ENCODE measurements at regions not wholly inside any gene's neighbourhood (a gene's known extent, or its start where the extent isn't known, plus 50 kb on each side); places are given as distances from the start of the nearest gene placed in this dataset.
"Not testable (repeated sequence)": the region's sequence is repeated elsewhere in the genome, so short reads cannot be mapped to it uniquely, and the experiment has no call there.

DNA sequence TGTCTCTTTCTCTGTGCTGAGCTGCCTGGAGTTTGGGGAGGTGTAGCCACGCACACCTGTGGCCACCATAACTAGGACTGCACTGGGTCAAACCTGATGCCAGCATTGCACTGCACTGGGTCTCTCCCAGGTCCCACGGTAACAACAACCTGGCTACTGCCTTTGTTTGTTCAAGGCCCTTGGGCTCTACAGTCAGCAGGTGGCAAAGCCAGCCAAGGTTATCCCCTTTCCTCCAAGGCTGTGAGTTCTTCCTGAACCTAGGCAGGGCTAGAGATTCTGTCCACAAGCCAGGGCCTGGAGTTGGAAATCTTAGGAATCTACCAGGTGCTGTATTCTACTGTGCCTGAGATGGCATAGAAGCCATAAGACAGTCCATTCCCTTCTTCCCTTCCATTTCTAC, 126.7 kb upstream of the MAGEE2 start:
- no peaks in the 10 kb centered on the region for H3K9me3 ChIP-seq
- no peak overlapping the region for H3K27ac ChIP-seq
- no peak for TF ChIP-seq CTCF (IDR thresholded peaks at IDR 0.05)
- no peak for TF ChIP-seq POLR2A (IDR thresholded peaks at IDR 0.05)
- no peak for DNase-seq
- no peaks in the 10 kb centered on the region for H3K36me3 ChIP-seq
- intact Hi-C loops (cut with DNase I; ENCODE audit: low total_unique reads) = no loop called here
- H3K27me3 ChIP-seq = no peaks in the 10 kb centered on the region
- H3K4me3 ChIP-seq = no peak overlapping the region
- no peaks in the 10 kb centered on the region for H3K4me1 ChIP-seq

- H3K27ac ChIP-seq = no peak overlapping the region
- no peaks in the 10 kb centered on the region for H3K4me1 ChIP-seq
- H3K27me3 ChIP-seq = no peaks in the 10 kb centered on the region
- no peak for DNase-seq
- no peaks in the 10 kb centered on the region for H3K36me3 ChIP-seq
- intact Hi-C loops (cut with DNase I; ENCODE audit: low total_unique reads) = no loop called here
- no peaks in the 10 kb centered on the region for H3K9me3 ChIP-seq
- no peak overlapping the region for H3K4me3 ChIP-seq
- TF ChIP-seq POLR2A (IDR thresholded peaks at IDR 0.05) (no peak), CTCF (IDR thresholded peaks at IDR 0.05) (no peak)
Observed at GRCh38 chrX:75957107-75957610, 172.1 kb upstream of the MAGEE2 start.

DNA sequence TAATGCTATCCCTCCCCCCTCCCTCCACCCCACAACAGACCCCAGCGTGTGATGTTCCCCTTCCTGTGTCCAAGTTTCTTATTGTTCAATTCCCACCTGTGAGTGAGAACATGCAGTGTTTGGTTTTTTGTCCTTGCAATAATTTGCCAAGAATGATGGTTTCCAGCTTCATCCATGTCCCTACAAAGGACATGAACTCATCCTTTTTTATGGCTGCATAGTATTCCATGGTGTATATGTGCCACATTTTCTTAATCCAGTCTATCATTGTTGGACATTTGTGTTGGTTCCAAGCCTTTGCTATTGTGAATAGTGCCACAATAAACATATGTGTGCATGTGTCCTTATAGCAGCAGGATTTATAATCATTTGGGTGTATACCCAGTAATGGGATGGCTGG, 176.3 kb upstream of the MAGEE2 start:
- H3K27ac ChIP-seq; H3K4me1 ChIP-seq; H3K27me3 ChIP-seq; H3K9me3 ChIP-seq; H3K36me3 ChIP-seq; intact Hi-C loops (cut with DNase I; ENCODE audit: low total_unique reads); DNase-seq; H3K4me3 ChIP-seq: not testable (repeated sequence)

DNA sequence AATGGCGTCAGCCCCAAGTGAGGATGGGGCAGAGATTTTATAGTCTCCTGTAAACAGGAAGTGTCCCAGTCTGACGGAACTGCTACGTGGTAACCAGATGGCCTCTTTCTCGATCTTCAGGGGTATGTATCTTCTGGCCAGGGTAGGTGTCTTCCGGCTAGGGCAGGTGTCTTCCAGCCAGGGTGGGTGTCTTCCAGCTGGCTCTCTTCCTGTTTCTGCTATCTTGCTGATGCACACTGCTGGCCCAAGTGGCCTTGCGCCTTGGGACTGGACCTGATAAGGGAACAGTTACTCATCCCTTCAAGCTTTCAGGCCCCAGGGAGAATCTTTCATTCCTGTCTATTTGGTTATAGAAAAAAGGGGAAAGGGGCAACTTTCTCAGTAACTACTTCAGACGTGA, 178.7 kb upstream of the MAGEE2 start:
- H3K27ac ChIP-seq = no peak overlapping the region
- TF ChIP-seq CTCF (IDR thresholded peaks at IDR 0.05) (no peak), POLR2A (IDR thresholded peaks at IDR 0.05) (no peak)
- no peaks in the 10 kb centered on the region for H3K4me1 ChIP-seq
- no peak overlapping the region for H3K4me3 ChIP-seq
- no peaks in the 10 kb centered on the region for H3K9me3 ChIP-seq
- DNase-seq = no peak
- no peaks in the 10 kb centered on the region for H3K36me3 ChIP-seq
- no peaks in the 10 kb centered on the region for H3K27me3 ChIP-seq
- intact Hi-C loops (cut with DNase I; ENCODE audit: low total_unique reads) = no loop called here

- Histone ChIP-seq H3K27me3 (no peaks in the 10 kb centered on the region), H3K9me3 (no peaks in the 10 kb centered on the region), H3K4me3 (no peak overlapping the region), H3K36me3 (no peaks in the 10 kb centered on the region), H3K27ac (no peak overlapping the region), H3K4me1 (no peaks in the 10 kb centered on the region)
- TF ChIP-seq POLR2A (IDR thresholded peaks at IDR 0.05) = no peak
- no peak for TF ChIP-seq CTCF (IDR thresholded peaks at IDR 0.05)
- DNase-seq = no peak
- intact Hi-C loops (cut with DNase I; ENCODE audit: low total_unique reads) = no loop called here
Observed at GRCh38 chrX:75968293-75968692, 183.2 kb upstream of the MAGEE2 start.

DNA sequence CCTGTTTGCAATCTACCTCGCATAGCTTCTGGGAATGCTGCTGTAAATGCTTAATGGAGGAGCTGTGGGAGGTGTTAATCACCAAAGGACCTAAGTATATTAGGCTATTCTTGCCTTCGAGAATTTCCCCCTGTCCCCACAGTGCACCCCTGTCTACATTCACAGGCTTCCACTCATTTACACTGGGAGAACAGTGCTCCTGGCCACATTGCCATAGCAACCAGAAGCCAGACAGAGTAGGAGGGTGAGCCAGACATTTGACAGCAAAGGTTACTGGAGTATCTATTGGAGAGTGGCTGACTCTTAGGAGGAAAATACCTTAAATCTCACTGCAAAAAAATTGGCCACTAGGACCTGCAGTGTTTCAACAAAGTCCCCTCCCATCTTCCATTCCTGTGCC, 185.9 kb upstream of the PBDC1 start:
- H3K27ac ChIP-seq = no peak overlapping the region
- intact Hi-C loops (cut with DNase I; ENCODE audit: low total_unique reads) = no loop called here
- no peak for TF ChIP-seq CTCF (IDR thresholded peaks at IDR 0.05)
- no peak for TF ChIP-seq POLR2A (IDR thresholded peaks at IDR 0.05)
- no peaks in the 10 kb centered on the region for H3K9me3 ChIP-seq
- no peaks in the 10 kb centered on the region for H3K4me1 ChIP-seq
- DNase-seq = no peak
- no peaks in the 10 kb centered on the region for H3K36me3 ChIP-seq
- H3K4me3 ChIP-seq = no peak overlapping the region
- no peaks in the 10 kb centered on the region for H3K27me3 ChIP-seq

Data from uterus (tissue), 3 donors.